HUES6 (cell line): ENCODE measurements at regions not wholly inside any gene's neighbourhood (a gene's known extent, or its start where the extent isn't known, plus 50 kb on each side); places are given as distances from the start of the nearest gene placed in this dataset.
"Not testable (repeated sequence)": the region's sequence is repeated elsewhere in the genome, so short reads cannot be mapped to it uniquely, and the experiment has no call there.

Experiments used
- H3K27ac ChIP-seq: 2 replicates; pipeline ENCODE4 v1.7.0; 2013; ENCODE audit warnings: low read depth, mild to moderate bottlenecking, low read length, inconsistent platforms
- H3K27me3 ChIP-seq: 2 replicates; pipeline ENCODE4 v1.6.1; 2013; ENCODE audit warnings: low read length; ENCODE audit not compliant: control insufficient read depth, insufficient read depth
- H3K36me3 ChIP-seq: 2 replicates; pipeline ENCODE4 v1.6.1; 2013; ENCODE audit warnings: low read length; ENCODE audit not compliant: control insufficient read depth, insufficient read depth
- H3K4me1 ChIP-seq: 2 replicates; pipeline ENCODE4 v1.6.1; 2013; ENCODE audit warnings: low read length; ENCODE audit not compliant: control insufficient read depth, insufficient read depth
- H3K4me3 ChIP-seq: 2 replicates; pipeline ENCODE4 v1.5.1; 2013; ENCODE audit warnings: low read depth, low read length
- H3K9ac ChIP-seq: one replicate; pipeline ENCODE4 v1.6.1; 2013; ENCODE audit warnings: mild to moderate bottlenecking, low read length
- H3K9me3 ChIP-seq: 2 replicates; pipeline ENCODE4 v1.6.1; 2013; ENCODE audit warnings: low read depth, low read length; ENCODE audit not compliant: control insufficient read depth, insufficient read depth

DNA sequence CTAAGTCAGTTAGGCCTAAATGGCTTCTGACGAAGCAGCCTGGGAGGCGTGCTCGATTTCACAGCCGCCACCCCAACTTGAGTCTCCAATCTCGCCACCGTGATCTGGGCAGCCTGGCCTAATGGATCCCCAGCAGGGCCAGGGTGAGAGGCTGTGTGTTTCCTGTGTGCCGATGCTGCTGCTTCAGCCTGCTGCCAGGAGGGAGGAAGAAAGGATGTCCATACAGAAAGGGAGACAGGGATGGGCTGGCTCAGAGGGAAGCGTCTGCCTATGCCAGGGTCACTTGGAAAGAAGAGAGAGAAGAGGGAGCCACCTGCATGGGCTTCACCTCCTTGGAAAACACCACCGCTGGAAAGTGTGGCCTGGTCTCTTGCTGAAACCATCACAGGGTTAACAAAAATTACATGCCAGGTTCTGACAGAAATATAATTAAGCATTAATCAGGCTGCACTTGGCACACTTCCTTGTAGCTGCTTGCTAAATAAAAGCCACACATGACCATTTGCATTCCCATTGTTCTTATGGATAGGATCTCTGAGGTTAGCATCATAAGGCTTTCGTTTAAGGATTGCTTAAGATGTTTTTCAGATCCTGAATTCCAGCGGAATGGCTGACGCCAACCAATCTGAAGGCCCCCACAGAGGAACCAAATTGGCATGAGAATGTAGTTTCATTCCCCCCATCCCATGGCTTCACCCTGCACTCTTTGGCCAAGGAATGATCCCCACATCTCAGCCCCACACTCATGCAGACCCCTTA, 108.8 kb upstream of the SLC1A4 start:
- no peak overlapping the region for H3K4me3 ChIP-seq
- no peak overlapping the region for H3K27ac ChIP-seq

DNA sequence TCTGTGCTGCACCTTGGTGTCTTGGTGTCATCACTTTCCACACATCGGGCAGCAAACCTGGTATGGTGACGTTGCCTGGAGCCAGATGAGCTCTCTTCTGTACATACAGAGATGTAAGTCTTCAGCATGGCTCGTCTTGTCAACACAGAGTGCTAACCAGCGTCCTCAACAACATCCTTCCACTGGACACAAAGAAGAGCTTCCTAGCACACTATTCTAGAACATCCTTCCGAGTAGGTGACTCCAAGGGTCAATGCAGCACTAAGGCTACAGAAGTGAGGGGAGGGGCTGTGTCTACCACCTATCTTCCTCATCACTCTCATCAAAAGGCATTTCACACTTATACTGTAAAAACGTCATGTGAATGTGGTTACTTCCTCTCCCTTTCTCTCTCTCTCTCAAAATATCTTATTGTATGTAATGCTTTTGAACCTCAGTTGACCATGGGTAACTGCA, 108.1 kb upstream of the SLC1A4 start:
- Histone ChIP-seq H3K9ac (no peak overlapping the region), H3K4me3 (no peak overlapping the region), H3K9me3 (no peaks in the 10 kb centered on the region), H3K27me3 (no peaks in the 10 kb centered on the region), H3K27ac (no peak overlapping the region), H3K36me3 (no peaks in the 10 kb centered on the region), H3K4me1 (peaks cover 25% of the 10 kb centered on the region)

More for the DNA sequence above, 108.8 kb upstream of the SLC1A4 start:
- Histone ChIP-seq H3K4me1 (peaks cover 30% of the 10 kb centered on the region), H3K27me3 (no peaks in the 10 kb centered on the region), H3K36me3 (no peaks in the 10 kb centered on the region), H3K9ac (no peak overlapping the region), H3K9me3 (no peaks in the 10 kb centered on the region)

DNA sequence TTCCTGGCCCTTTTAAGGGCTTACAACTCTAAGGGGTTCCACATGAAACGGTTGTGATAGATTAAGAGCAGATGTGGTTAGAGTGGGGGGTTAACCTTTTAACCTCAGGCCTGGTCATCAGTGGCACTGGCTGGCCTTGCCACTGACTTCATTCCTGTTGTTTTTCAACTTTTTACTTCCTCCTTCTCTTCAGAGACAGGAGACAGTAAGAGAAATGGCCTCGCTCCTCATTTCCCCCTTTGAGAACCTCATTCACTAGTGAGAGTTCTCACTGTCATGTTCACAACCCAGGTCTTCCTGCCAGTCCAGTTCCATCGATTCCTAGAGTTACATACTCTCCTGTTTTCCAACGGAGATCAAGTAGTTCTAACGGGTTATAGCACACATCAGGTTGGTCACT, 101.6 kb upstream of the SLC1A4 start:
- H3K27me3 ChIP-seq: no peaks in the 10 kb centered on the region
- no peaks in the 10 kb centered on the region for H3K36me3 ChIP-seq
- no peak overlapping the region for H3K27ac ChIP-seq
- no peak overlapping the region for H3K9ac ChIP-seq
- H3K4me1 ChIP-seq: no peaks in the 10 kb centered on the region; the same call in 1 of the 2 replicates
- H3K4me3 ChIP-seq: no peak overlapping the region
- H3K9me3 ChIP-seq: peaks cover 35% of the 10 kb centered on the region

DNA sequence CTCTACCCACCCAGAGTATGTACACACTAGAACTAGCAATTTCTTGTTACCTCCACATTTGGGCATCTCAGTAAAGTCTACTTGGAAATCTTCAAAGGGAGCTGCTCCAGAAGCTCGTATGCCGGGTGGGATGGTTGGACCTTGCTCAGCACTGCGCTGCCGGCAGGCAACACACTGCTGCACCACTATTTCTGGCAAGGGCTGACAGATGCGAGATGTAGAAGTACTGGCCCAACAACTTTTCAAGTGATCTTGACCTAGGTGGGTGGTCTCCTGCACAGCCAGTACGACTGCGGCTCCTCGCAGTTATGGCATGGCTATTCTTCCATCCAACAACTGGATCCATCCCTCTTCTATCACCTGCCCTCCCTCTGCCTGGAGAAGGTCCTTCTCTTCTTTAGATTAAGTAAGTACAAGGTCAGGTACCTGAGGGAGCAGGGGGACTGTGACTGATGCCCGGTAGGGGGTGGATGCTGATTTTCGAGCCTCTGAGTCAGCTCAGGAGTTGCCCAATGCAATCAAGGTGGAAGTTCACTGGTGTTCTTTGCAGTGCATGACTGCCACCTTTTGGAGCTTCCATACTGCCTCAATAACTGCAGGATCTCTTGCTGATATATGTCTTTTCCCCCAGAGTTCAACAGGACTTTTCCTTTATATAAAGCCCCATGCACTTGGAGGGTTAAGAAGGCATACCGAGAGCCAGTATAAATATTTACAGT, 100.4 kb upstream of the SLC1A4 start:
- Histone ChIP-seq H3K9me3 (peaks cover 35% of the 10 kb centered on the region), H3K9ac (no peak overlapping the region), H3K36me3 (no peaks in the 10 kb centered on the region), H3K4me3 (no peak overlapping the region), H3K27ac (no peak overlapping the region), H3K4me1 (no peaks in the 10 kb centered on the region; the same call in 1 of the 2 replicates), H3K27me3 (no peaks in the 10 kb centered on the region)

DNA sequence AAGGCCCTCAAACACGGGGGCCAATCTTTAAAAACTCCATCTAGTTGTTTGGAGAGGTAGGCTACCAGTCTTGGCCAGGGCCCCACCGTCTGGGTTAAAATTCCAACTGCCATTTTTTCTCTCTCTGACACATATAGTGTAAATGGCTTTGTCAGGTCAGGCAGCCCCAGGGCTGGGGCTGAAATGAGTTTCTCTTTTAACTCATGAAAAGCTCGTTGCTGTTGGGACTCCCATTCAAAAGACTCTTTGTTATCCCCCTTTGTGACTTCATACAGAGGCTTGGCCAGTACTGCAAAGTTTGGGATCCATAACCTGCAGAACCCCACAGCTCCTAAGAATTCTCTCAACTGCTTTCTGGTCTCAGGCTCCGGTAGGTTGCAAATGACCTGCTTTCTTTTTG, 99.4 kb upstream of the SLC1A4 start:
- Histone ChIP-seq H3K27me3 (no peaks in the 10 kb centered on the region), H3K36me3 (no peaks in the 10 kb centered on the region), H3K27ac (no peak overlapping the region), H3K9ac (no peak overlapping the region), H3K4me1 (no peaks in the 10 kb centered on the region; the same call in 1 of the 2 replicates), H3K9me3 (peaks cover 35% of the 10 kb centered on the region), H3K4me3 (no peak overlapping the region)

DNA sequence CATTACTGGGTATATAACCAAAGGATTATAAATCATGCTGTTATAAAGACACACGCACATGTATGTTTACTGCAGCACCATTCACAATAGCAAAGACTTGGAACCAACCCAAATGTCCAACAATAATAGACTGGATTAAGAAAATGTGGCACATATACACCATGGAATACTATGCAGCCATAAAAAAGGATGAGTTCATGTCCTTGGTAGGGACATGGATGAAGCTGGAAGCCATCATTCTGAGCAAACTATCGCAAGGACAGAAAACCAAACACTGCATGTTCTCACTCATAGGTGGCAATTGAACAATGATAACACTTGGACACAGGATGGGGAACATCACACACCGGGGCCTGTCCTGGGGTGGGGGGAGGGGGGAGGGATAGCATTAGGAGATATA, 92.6 kb upstream of the SLC1A4 start:
- H3K4me3 ChIP-seq, H3K36me3 ChIP-seq, H3K4me1 ChIP-seq, H3K9me3 ChIP-seq, H3K27ac ChIP-seq, H3K27me3 ChIP-seq, H3K9ac ChIP-seq: not testable (repeated sequence)

DNA sequence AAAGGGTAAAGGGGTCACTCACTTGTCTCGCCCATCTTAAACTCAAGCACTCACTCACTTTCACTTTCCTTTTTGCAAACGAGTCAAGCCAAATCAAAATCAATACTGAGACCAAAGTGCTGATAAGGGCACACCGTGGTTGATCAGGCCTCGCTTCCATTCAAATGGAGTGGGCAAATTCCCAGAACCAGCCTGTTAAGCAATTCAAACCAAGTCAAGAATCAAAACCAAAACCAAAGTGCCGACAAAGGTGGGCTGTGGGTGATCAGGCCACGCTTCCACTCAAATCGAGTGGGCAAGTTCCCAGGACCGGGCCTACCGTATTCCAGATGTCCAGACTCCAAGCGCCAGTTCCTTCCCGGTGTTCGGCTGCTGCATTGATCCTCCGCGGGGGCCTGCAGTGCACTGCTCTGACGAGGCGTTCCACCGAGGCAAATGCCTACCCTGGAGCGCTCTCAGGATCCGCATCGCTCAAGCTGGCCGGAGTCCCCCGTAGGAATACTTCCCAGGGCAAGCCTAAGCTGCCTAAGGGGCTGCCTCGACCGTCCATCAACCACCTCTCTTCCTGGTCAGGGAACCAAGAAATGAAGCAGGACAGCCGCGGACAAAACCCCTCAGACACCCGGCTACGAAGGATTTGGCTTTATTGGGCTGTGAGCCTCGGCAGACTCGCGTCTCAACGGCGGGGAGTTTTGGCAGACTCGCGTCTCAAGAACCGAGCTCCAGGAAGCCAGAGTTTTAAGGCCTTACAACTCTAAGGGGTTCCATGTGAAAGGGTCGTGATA, 89.9 kb upstream of the SLC1A4 start:
- Histone ChIP-seq H3K9ac (no peak overlapping the region), H3K27me3 (no peaks in the 10 kb centered on the region), H3K4me1 (0 out of 2 replicates have a peak, but pooled peaks cover 8% of the 10 kb centered on the region), H3K27ac (no peak overlapping the region), H3K4me3 (no peak overlapping the region), H3K36me3 (no peaks in the 10 kb centered on the region), H3K9me3 (0 out of 2 replicates have a peak, but pooled peaks cover 4% of the 10 kb centered on the region)

DNA sequence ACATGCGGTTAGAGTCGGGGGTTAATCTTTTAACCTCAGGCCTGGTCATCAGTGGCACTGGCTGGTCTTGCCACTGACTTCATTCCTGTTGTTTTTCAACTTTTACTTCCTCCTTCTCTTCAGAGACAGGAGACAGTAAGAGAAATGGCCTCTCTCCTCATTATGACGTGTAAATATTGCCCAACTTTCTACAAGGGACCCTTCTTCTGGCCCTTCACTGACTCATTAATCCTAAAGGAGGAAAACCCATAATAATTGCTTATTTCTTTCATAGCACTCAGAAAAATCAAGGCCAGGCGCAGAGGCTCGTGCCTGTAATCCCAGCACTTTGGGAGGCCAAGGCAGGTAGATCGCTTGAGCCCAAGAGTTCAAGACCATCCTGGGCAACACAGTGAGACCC, 89.3 kb upstream of the SLC1A4 start:
- H3K27ac ChIP-seq, H3K36me3 ChIP-seq, H3K9me3 ChIP-seq, H3K9ac ChIP-seq, H3K4me1 ChIP-seq, H3K27me3 ChIP-seq, H3K4me3 ChIP-seq: not testable (repeated sequence)

DNA sequence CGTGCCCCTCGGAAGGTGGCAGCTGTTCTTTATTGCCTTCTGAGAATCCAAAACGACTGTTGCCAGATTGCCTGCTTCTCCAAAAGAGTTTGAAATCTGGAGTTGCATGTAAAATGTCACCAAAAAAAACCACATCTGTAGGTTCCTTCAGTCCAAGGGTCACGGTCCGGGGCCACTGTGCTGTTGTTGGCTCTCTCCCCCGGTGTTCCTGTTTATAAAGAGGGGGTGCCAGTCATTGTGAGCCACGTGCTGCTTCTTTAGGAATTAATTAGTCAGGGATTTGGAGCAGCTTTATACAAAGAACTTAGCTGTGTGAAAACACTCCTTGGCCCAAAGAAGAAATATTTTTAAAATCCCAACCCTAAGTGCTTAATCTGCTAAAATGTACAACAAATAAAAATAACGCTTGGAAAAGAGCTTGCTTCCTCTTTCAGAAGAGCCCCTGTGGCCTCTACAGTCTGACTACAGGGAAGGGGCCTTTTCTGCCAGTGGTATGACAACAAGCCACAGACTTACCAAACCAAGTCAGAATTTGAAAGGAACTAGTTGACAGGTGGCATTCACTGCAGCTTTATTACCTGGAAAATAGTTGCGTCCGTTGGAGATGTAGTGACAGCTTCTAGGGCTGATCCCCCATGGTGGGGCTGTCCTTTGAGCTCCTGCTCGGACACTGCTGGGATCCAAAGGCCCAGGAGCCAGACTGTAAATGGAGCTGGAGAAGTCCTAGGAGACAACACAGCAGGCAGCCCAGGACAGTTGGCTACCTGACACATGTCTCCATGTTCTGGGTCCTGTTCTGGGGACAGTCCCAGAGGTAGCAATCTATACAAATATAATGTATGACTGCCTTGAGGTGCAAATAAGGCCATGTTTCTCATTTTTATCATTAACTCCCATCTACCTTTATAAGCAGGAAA, 84.5 kb upstream of the SLC1A4 start:
- Histone ChIP-seq H3K36me3 (no peaks in the 10 kb centered on the region), H3K9me3 (0 out of 2 replicates have a peak, but pooled peaks cover 4% of the 10 kb centered on the region), H3K4me1 (0 out of 2 replicates have a peak, but pooled peaks cover 8% of the 10 kb centered on the region), H3K9ac (no peak overlapping the region), H3K27me3 (no peaks in the 10 kb centered on the region), H3K27ac (no peak overlapping the region), H3K4me3 (no peak overlapping the region)

DNA sequence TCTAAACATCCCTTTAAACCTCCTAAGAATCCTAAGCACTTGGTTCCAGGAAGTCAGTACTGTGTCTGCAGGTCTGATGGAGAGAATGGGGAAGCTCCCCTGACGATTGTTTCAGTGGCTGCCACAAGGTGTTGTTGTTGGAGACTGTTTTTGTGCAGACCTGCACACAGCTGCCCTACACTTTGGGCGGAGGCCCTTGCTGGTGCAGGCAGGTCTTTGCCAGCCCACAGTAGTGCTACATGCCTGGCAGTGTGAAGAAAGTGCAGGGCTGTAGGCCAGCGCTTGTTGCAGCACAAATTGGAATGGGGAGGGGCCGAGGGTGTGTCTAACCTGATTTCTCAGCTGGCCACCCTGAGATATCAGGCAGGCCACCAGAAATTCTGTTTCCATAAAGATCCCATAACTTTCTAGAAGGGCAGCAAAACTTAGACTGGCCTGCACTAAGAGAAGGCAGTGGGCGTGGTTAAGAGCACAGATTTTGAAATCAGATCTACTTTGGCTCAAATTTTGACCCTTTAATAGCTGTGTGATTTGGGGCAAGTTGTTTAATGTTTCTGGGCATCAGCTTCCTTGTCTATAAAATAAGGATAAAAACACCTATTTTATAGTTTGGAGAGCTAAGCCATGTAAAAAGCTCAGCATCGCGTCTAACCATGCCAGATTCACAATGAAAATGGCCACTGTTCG, 83.7 kb upstream of the SLC1A4 start:
- no peaks in the 10 kb centered on the region for H3K27me3 ChIP-seq
- 0 out of 2 replicates have a peak, but pooled peaks cover 4% of the 10 kb centered on the region for H3K9me3 ChIP-seq
- H3K27ac ChIP-seq: no peak overlapping the region
- H3K4me3 ChIP-seq: no peak overlapping the region
- 0 out of 2 replicates have a peak, but pooled peaks cover 8% of the 10 kb centered on the region for H3K4me1 ChIP-seq
- no peak overlapping the region for H3K9ac ChIP-seq
- no peaks in the 10 kb centered on the region for H3K36me3 ChIP-seq
